T47D (cell line): ENCODE measurements at regions not wholly inside any gene's neighbourhood (a gene's known extent, or its start where the extent isn't known, plus 50 kb on each side); places are given as distances from the start of the nearest gene placed in this dataset.
A peak's percentile ranks its signal among the peaks of the same experiment; 100 is the strongest.

ENCODE experiments used
- DNase-seq, 2 experiments: peaks; one replicate each; pipeline versions ENCODE4 v3.0.0 to v3.0.0-alpha.2; 2011 to 2012; ENCODE audit warnings: low read depth in 1 of 2, low spot score in 1 of 2
- JUND ChIP-seq: IDR thresholded peaks from 2 replicates; pipeline ENCODE4 v1.6.1; 2012; ENCODE audit warnings: low read depth
- in situ Hi-C: cut with HindIII; loops from 2 replicates; pipeline ENCODE4 v1.10.0; 2016; ENCODE audit warnings: low sequenced_read_pairs, low pct_unique_long_range_greater_than_20kb

GRCh38 chr14:76687611-76688382 lies 73.5 kb upstream of the VASH1 start:
- no peak for TF ChIP-seq JUND
- in situ Hi-C loops: no loop called here
- peak in 1 of 2 experiments; percentile 35 for DNase-seq

DNA sequence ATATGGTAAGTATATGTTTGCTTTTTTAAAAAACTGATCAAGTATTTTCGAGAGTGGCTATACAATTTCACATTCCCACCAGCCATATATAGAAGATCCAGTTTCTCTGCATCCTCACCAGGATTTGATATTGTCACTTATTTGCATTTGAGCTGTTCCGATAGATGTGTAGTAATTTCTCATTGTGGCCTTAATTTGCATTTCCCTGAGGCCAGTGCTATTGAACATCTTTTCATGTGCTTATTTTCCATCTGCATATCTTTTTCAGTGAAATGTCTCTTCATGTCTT lies 72.9 kb upstream of the VASH1 start:
- no peak for TF ChIP-seq JUND
- no peak for DNase-seq
- in situ Hi-C loops: no loop called here

DNA sequence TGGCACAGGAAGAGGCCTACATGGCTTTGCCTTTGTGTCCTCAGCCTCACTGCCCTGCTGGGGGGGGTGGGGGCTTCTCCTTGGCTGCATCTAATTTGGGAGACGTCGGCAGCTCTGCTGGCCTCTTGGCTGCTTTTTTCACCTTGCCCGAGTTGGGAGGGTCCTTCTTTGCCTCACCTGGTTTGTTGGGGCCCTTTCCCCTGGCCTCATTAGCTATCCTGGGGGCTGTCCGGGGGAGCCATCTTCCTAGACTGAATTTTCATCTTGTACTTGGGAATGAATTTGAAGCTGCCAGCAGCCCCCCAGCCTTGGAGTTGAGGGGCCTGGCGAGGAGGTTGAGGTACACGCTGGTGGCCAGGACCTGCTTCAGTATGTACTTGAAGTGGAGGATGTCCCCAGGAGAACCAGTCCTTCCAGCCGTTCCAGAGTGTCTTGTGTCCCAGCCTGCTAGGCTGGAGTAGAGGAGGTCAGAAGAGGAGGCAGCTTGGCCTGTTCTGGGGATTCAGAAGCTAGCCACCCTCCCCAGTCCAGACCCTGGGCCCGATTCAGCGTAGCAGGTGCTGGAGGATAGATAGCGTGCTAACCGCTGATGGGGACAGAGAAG lies 70.7 kb upstream of the VASH1 start:
- in situ Hi-C loops: no loop called here
- no peak for TF ChIP-seq JUND
- peak in 1 of 2 experiments; percentile 87 for DNase-seq

DNA sequence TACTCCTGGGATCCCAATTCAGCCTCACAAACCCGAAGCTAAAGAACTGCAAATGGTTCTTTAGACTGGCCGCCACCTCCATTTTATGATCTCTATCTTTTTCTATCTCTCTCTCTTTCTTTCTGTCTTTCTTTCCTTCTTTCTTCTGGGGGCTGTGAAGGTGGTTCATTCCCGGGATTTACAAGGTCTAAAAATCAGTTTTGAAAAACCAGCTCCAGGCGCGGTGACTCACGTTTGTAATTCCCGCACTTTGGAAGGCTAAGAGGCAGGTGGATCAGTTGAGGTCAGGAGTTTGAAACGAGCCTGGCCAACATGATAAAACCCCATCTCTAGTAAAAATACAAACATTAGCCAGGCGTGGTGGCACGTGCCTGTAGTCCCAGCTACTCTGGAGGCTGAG lies 67.2 kb upstream of the VASH1 start:
- no peak for TF ChIP-seq JUND
- no peak for DNase-seq
- in situ Hi-C loops: no loop called here

DNA sequence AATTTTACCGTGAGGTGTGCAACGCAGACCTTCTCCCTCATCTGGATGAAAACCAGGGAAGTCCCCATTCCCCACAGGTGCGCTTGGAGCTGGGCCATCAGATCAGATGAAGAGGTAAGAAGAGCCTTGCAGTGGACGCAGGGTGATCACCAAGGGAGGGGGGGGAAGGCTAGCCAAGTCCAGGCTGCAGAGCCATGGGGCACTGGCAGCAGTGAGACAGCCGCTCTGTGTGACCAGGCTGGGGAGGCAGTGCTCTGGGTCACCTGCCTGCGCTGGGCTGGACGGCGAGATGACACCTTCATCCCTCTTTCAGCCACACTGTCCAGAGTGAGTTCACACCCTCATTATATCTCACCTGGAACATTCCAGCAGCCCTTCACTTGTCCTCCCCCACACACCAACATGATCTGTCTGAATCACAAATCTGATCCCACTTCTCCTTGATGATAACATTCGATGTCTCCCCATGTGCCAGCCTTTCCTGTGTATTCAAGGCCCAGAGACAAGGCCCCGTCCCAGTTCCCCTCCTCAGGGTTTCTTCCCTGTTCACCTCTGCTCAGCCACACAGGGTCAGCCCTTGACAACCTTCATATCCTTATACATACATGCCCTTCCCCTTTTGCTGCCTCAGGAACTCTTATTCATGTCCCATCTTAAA lies 65.9 kb upstream of the VASH1 start:
- in situ Hi-C loops: no loop called here
- no peak for TF ChIP-seq JUND
- no peak for DNase-seq

DNA sequence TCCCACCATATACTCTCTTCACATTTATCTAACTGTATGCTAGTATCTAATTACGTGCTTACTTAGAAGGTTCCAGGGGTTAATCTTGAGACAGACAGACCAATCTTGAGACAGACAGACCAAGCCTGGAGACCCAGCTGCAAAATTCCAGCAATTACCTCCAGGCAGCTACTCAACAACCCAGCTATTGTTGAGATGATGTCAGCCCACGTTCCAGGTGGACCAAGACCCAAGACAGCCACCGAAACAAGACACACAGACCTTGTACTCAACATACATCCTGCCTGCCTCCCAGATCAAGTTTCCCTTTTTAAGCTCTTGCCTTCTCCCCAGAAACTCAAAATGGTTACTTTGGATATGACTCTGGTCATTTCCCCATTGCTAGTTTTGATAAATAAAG lies 64.9 kb upstream of the VASH1 start:
- in situ Hi-C loops: no loop called here
- no peak for TF ChIP-seq JUND
- no peak for DNase-seq

DNA sequence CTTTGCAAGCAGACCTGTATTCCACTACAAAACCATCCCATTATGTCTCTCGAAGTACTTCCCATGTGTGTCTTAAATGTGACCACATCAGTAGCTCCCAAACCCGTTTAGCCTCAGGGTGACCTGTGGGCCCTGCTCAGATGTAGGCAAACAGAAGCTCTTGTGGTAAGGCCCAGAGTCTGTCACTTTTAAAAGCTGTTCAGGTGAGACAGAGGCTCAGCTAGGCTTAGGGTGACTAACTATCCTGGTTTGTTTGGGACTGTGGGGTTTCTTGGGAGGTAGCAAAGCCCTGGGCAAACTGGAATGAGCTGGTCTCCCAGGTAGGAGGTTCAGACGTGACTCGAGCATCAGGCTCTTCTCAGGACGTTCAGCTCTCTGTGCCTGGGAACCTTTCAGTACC lies 64.5 kb upstream of the VASH1 start:
- in situ Hi-C loops: no loop called here
- no peak for TF ChIP-seq JUND
- DNase-seq: peak in 1 of 2 experiments; percentile 57

GRCh38 chr14:76697246-76697905 lies 63.9 kb upstream of the VASH1 start:
- DNase-seq: no peak
- no peak for TF ChIP-seq JUND
- in situ Hi-C loops: no loop called here

DNA sequence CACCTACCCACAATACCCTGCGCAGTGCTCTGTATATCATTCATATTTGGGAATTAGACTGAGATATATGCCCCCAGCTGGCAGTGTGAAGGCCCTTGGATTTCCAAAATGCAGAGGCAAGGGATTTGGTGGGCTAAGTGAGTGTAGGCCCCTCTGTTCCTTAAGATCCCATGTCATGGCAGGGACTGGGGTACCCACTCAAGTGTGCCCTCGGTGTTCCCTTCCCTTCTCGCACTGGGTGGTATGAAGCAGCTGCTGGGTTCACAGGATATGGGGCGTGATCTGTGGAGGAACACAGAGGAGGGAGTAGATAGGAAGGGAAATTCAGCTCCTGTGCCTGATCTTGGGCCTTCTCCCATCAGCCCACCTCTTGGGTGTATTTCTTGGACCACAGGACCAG lies 63.1 kb upstream of the VASH1 start:
- no peak for DNase-seq
- TF ChIP-seq JUND: no peak
- in situ Hi-C loops: no loop called here

- in situ Hi-C loops: no loop called here
These were observed 62.6 kb upstream of the VASH1 start for GRCh38 chr14:76698631-76699030.

DNA sequence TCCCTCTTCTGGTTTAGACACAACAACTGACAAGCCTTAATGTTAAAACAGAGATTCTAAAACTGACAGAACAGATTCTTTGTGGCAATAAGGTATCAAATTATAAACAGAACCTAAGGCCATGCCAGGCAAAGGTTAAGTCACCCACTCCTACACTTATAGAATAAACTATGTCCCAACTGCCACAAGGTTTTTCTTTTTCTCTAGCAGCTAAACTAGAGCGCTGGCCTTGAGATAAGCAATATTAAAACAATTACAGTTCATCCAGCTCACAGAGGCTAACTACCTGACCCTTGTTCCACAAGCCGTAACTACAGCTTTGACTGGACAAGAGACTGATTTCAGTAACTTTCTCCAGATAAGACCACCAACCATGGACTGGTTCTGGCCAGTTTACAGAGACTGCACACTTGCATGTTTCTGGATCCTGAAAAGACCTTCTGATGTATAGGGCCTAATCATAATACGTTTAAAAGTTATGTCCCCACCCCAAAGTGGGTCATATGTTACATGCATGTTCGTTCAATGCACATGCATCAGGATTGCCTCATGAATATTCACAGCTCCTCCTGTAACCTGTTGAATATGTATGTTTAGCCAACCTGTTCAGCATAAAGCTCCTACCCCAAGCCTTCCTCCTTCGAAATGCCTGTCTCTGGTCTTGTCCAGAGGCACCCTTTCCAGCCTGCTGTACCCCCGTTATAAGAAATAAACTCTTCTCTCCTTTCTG lies 61.9 kb upstream of the VASH1 start:
- in situ Hi-C loops: no loop called here
- DNase-seq: no peak
- no peak for TF ChIP-seq JUND

More at GRCh38 chr14:76698631-76699030, 62.6 kb upstream of the VASH1 start:
- no peak for TF ChIP-seq JUND
- DNase-seq: no peak

DNA sequence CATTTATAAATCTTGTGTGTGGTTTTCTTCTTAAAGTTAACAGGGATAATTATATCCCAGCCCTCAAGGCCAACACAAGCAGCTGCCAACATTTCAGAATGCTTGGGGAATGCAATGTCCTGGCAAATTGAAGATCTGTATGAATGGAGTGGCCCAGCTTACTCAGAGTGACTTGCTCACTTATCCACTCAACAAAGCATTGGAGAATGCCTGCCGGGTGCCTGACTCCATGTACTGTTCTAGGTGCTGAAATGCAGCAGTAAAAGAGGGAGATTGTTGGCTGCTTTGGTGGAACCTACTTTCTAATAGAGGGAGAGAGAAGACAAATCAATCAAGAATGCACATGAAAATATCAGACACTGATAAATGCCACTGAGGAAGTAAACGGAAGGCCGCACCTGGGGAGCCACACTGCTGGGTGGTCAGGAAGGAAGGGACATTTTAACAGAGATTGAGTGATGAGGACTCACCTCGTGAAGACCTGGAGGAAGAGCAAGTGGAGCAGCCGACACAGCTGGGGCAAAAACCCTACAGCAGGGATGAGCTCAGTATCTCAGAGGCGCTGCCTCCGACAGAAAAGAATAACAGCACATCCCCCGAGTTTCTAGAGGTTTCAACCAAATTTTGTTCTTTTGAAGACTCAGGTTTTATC lies 61.2 kb upstream of the VASH1 start:
- in situ Hi-C loops: no loop called here
- no peak for DNase-seq
- no peak for TF ChIP-seq JUND
